NCI-H2107 (cell line): ENCODE measurements at regions not wholly inside any gene's neighbourhood (a gene's known extent, or its start where the extent isn't known, plus 50 kb on each side); places are given as distances from the start of the nearest gene placed in this dataset.

Experiments used
- DNase-seq: peaks from one replicate; lab custom pipeline; 2025; lab: John Stamatoyannopoulos, UW

DNA sequence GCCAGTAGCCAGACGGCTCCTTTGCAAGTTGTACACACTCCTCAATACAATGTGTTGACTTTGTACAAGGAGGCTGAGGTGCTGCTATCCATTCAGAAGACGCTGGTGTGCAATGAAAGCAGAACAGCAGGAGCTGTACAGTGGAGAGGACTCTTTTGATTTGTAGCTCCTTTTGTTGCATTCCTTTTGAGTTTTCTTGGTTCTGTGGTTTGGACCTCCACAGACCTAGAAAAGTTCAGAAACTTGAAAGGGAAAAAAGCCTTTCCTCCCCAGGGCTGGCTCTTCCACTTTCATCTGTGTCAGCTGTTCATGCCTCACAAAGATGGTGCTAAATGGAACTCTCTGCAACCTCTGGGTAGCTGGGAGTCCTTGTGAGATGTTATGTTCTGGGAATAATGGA is 117.4 kb downstream of the MAT2B start:
- DNase-seq, result no peak

- DNase-seq, result no peak
These were observed 118.1 kb downstream of the MAT2B start for GRCh38 chr5:163623524-163623923.

DNA sequence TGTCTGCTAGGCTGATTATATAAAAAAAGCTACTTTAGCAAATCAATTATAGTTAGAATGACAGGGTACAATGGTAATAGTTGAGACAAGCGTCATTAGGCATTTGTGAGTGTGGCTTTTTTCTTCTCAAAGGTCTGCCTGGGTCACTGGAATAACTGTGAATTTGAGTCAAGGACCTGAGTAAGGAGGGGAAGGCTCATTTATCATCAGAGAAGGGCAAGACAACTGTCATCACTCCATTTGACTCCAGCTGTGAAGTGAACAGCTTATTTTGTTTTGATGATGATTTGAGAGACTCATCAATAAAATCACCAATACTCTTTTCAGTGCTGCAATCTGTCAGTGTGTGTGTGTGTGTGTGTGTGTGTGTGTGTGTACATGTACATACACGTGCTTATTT is 118.6 kb downstream of the MAT2B start:
- DNase-seq, result no peak

DNA sequence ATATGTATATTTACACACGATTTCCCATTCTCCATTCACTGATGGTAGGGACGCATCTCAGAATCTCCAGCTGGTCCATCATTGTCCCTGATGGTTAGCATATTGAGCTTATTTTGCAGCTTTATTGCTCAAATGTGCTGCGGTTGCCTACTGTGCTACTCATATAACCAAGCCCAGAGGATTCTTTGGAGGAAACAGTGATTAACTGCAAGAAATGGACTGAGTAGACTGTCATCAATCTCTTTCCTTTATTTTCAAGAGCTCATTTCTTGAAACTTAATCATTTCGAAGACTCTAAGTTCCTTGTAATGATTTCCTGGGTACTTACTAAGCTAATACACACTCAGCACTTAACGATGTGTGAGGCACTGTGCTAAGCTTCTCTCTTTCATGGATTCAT is 119.0 kb downstream of the MAT2B start:
- DNase-seq, result no peak

DNA sequence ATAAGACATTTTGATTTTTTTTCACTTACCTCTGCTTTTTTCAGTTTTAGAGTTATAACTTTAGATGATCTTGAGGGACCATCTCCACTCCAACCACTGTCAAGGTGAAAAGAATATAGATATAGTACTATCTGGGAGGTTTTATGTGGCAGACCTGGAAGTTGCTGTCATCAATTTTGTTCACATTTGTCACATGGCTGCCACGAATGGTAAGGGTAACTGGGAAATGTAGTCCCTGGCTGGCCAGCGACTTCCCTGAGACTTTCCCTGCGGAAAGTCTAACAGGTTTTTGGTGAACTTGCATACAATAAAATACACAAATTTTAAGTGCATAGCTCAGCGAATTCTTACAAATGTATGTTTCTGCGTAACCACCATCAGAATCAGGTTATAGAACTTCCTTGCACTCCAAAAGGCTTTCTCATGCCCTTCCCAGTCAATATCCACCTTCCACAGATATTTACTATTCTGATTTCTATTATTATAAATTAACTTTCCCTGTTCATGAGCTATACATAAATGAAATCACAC is 121.5 kb downstream of the MAT2B start:
- DNase-seq, result no peak

- no peak for DNase-seq
These were observed 126.4 kb downstream of the MAT2B start for GRCh38 chr5:163631856-163632255.

DNA sequence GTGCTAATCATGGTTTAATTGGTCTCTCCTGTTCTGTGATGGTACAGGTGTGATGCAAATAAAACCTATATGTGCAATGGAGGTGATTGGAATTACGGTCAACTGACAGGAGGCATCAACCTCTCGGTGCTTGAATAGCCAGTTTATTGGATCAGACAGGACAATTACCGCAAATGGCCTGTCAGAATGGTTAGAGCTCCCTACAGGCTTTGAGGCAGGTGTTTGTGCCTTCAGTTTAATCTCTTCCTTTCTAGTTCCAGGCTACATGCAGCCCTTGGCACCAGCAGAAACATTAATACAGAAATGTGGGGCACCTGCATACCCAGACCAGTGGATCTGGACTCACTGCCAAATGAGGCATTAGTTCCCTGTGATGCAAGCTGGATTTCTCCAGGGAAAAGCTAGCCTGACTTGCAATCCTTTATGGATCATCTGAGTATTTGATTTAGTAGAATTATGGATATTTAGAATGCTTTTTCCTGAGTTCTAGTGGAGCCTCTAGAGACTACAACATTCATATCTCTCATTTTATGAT is 128.6 kb downstream of the MAT2B start:
- DNase-seq, result no peak

DNA sequence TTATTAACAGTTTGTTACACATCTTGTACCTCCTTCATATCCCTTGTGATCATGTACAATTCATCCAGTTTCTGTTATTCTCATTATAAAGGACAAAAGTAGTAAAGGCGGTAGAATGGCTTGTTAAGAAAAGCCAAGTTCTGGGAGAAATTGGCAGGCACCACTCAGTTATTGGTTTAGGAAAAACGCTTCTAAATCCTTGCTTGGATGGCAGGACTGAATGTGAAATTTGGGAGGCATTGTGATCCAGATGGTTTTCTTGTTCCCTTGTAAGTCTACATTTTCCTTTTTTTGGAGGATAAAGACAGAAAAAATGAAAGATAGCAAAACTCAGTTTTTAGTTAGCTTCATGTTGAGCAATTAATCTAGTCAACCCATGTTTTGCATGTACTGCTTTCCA is 130.2 kb downstream of the MAT2B start:
- no peak for DNase-seq

DNA sequence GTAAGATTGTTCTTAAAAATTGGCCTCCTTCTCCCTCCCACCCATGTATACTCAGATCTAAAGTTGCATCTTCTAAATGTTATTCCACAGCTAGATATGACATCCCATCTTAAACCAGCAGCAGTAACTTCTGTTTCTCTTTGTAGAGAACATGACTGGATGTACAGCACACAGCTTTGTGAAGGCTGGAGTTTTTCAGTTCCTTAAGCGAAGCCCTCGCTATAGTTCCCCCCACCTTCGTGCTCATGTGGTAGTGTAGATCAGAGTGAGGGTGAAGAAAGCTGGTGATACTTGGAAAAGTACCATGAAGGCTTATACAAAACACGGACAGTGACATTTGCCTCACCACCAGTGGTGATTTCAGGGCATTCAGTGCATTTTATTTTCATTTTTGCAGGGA is 137.5 kb downstream of the MAT2B start:
- DNase-seq, result no peak

DNA sequence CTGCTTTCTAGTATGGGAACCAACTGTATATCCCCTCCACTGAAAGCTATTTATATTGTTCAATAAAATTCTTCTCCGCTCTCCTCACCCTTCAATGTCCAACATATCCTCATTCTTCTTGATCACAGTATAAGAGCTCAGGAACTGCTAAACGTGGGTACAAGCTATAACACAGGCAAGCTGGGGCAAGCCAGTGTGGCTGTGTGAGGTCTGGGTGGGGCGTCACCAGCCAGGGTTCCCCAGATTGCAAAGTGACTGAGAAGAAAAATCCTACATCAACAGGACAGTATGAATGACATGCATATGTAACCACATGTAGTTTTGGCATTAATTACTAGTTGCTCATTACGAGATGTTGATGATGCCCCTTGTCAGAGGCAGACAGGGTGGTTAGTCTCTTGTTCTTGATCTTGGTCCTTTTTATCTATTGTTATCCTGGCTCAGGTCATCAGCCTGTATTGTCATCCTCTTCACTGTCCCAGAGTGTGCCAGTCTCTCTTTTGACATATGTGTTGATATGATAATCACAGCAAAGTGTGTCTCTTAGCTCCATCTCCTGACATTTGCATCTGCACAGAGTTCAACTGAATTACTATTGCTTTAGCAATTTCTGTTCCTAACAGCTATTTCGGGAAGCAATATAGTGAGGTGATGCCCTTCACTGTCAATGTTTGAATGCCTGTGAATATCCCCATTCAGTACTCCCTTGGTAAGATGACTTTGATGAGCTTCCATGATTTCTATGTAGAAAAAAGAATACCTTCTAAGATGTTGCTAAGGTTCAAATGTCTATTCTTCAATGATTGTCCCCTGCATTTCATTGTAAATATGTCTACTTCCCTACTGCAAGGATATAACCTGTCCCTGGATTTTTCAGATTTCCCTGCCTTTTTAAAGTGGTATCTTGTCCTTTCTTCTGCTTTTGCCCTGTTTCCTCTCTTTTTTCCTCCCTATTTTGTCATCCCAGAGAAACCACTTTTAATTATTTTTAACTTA is 140.3 kb downstream of the MAT2B start:
- no peak for DNase-seq

DNA sequence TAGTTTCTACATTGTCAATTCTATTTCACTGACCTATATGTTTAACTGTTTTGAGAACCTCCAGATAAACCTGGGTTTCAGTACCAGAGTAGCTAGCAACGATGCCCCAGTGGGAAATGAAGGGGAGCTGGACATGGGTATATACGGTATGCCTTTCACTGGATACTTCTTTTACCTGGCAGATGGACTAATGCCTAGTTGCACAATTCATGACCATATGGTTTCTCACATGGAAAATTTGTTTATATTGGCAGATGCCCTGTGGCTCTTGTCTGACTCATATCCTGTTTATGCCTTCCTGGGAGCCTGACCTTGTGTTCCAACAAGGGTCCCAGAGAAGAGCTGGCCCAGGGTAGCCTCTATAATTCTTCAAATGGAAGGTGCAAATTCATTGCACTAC is 144.1 kb downstream of the MAT2B start:
- no peak for DNase-seq

GRCh38 chr5:163653526-163653925 is 148.1 kb downstream of the MAT2B start:
- no peak for DNase-seq

GRCh38 chr5:163658702-163659567 is 153.5 kb downstream of the MAT2B start:
- DNase-seq, result no peak

- no peak for DNase-seq
These were observed 154.1 kb downstream of the MAT2B start for GRCh38 chr5:163659568-163659902.

GRCh38 chr5:163660486-163660885 is 155.1 kb downstream of the MAT2B start:
- DNase-seq, result no peak

DNA sequence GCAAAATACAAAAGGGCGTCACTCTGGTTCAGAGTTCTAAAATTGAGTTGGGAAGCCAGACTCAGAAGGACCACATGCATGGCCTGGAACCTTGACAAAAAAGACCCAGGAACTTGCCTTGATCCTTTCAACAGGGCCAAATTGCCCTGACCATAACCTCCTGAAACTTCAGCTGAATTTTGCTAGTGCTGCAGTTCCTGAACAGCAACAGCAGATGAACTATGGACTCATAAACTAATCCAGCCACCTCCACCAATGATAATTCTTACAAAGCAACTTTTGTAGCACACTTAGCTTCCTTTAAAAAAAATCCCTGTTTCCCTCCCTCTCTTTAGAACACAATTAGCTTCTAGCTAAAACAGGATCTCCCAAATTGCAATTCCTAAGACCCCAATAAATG is 155.9 kb downstream of the MAT2B start:
- no peak for DNase-seq

DNA sequence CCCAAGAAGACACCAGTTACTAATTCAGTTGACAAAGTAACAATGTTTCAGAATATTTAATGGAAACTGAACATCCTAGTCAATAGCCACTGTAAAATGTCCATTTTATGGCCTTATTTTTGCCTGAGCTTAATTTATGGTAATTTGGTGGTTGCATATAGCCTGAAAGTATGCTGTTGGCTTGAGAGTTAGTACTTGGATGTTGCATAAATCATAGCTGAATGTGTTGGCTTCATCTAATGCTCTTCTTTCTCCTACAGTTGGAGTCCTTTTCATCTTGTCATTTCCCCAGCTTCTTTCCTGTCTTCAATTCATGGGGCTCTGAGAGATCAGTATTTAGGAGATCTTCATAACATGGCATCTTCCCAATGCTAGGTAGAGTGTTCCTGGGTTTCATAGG is 164.6 kb downstream of the MAT2B start:
- no peak for DNase-seq

GRCh38 chr5:163677092-163677491 is 171.7 kb downstream of the MAT2B start:
- no peak for DNase-seq

DNA sequence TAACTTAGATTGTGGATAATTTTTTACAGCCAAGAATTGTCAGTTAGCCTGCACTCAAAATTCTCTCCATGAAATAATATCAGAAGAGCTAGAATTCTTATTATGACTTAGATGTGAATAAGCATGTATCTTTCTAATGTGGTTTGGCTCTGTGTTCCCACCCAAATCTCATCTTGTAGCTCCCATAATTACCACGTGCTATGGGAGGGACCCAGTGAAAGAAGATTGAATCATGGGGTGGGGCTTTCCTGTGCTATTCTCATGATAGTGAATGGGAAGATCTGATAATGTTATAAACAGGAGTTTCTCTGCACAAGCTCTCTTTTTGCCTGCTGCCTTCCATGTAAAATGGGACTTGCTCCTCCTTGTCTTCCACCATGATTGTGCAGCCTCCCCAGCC is 176.8 kb downstream of the MAT2B start:
- no peak for DNase-seq

- no peak for DNase-seq
These were observed 182.0 kb downstream of the MAT2B start for GRCh38 chr5:163687414-163687813.

DNA sequence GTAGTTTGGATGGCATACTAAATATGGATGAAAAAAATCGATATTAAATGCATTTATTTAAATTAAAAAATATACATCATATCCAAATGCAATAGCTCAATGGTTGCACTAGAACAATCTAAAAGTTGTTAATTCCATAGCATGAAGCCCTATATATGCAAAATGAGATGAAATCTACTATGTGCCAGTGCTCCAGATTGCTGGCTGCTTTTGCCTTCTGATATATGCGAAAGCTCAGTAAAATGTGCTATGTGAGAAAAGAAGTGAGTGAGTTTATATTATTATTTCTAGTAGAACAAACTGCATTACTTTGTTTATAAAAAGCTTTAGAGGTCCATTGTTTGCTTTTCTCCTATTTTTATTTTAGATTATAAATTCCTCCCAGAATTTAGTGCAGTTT is 186.7 kb downstream of the MAT2B start:
- no peak for DNase-seq

- DNase-seq, result no peak
These were observed 190.6 kb downstream of the MAT2B start for GRCh38 chr5:163695830-163696578.
